K562 (cell line): ENCODE measurements at regions not wholly inside any gene's neighbourhood (a gene's known extent, or its start where the extent isn't known, plus 50 kb on each side); places are given as distances from the start of the nearest gene placed in this dataset.

Source experiments
- ATAC-seq: fragments of 200-7000 bp; cut with Tn5 transposase; 3 replicates; pipeline ENCODE4 v1.9.1; 2020; ENCODE audit warnings: moderate library complexity
- BruUV-seq: library from RNA; stranded (reverse); fragments of 400-500 nt; replicated peaks from 2 replicates; lab custom pipeline; 2021; lab: Mats Ljungman, UMichigan
- CTCF ChIA-PET: fragments of 300-600 bp; formaldehyde crosslinking; extraction: SDS; loops from one replicate; lab custom pipeline; 2021; ENCODE audit warnings: low intra/inter-chr PET ratio; lab: Yijun Ruan, JAX
- POLR2A ChIA-PET: fragments of 300-600, 350-650 bp; sonication (Branson Sonifier 250); formaldehyde crosslinking; extraction: SDS; loops from one replicate; lab custom pipeline; 2021; ENCODE audit warnings: antibody characterized with exemption, inconsistent platforms; lab: Yijun Ruan, JAX
- DNase-seq, 4 experiments: peaks; one replicate each; pipeline versions ENCODE4 v3.0.0 to v3.0.0-alpha.2; 2011 to 2018; ENCODE audit warnings: low spot score in 3 of 4, mixed read lengths in 3 of 4; ENCODE audit errors: extremely low read depth in 1 of 4
- FAIRE-seq: peaks from 2 replicates; lab custom pipeline; 2011; peaks lifted over from hg19 to GRCh38; lab: Jason Lieb, UNC
- H2AFZ ChIP-seq: 2 replicates; pipeline ENCODE4 v1.6.0; 2011; ENCODE audit warnings: low read depth, low read length, control low read depth, inconsistent platforms
- H3K27ac ChIP-seq: fragments of 200-600 bp; 3 replicates; pipeline ENCODE4 v1.8.0; 2011; ENCODE audit warnings: low read depth, mild to moderate bottlenecking, control low read depth, inconsistent platforms, low read length, moderate library complexity, mixed read lengths; ENCODE audit errors: extremely low read depth
- H3K27me3 ChIP-seq, 2 experiments: fragments of 300-600 bp in 1 of 2; 2 replicates in 1 of 2; 3 replicates in 1 of 2; pipeline versions ENCODE4 v1.6.0 to v1.8.0; 2011; ENCODE audit warnings: inconsistent platforms in 2 of 2, low read length in 2 of 2, mild to moderate bottlenecking in 1 of 2, mixed read lengths in 1 of 2, moderate library complexity in 1 of 2; ENCODE audit not compliant: control insufficient read depth in 2 of 2, insufficient read depth in 2 of 2
- H3K36me3 ChIP-seq: fragments of 300-600 bp; 3 replicates; pipeline ENCODE4 v1.8.0; 2011; ENCODE audit warnings: mild to moderate bottlenecking, low read length, inconsistent platforms; ENCODE audit not compliant: control insufficient read depth, insufficient read depth
- H3K4me1 ChIP-seq, 2 experiments: fragments of 200-600 bp in 1 of 2; replicated peaks in 1 of 2; 2 replicates in 1 of 2; 3 replicates in 1 of 2; pipeline versions ENCODE4 v1.5.1 to v1.8.0; 2011; ENCODE audit warnings: inconsistent platforms in 2 of 2, low read length in 2 of 2, mild to moderate bottlenecking in 1 of 2, mixed read lengths in 1 of 2, moderate library complexity in 1 of 2; ENCODE audit not compliant: control insufficient read depth in 2 of 2, insufficient read depth in 2 of 2
- H3K4me2 ChIP-seq: 2 replicates; pipeline ENCODE4 v1.6.1; 2011; ENCODE audit warnings: low read length, control low read depth, inconsistent platforms, mixed read lengths; ENCODE audit not compliant: insufficient read depth
- H3K4me3 ChIP-seq: fragments of 200-600 bp; sonication (generic), shearing (Covaris generic); 2 replicates; pipeline ENCODE4 v1.5.1; 2016; ENCODE audit warnings: control low read depth, inconsistent platforms
- H3K79me2 ChIP-seq: fragments of 200-600 bp; 3 replicates; pipeline ENCODE4 v1.8.0; 2011; ENCODE audit warnings: low read length, inconsistent platforms; ENCODE audit not compliant: control insufficient read depth, insufficient read depth
- H3K9ac ChIP-seq, 2 experiments: 2 replicates each; pipeline versions ENCODE4 v1.6.0 to v1.6.1; 2011; ENCODE audit warnings: low read depth in 2 of 2, low read length in 2 of 2, control low read depth in 1 of 2, inconsistent platforms in 1 of 2, mild to moderate bottlenecking in 1 of 2, mixed read lengths in 1 of 2; ENCODE audit not compliant: insufficient read depth in 1 of 2
- H3K9me1 ChIP-seq: one replicate; pipeline ENCODE4 v1.6.0; 2011; ENCODE audit warnings: inconsistent platforms, mild to moderate bottlenecking, low read length, moderate library complexity; ENCODE audit not compliant: control insufficient read depth, insufficient read depth
- H3K9me3 ChIP-seq: replicated peaks from 2 replicates; pipeline ENCODE4 v1.5.1; 2011; ENCODE audit warnings: low read depth, low read length, inconsistent platforms; ENCODE audit not compliant: control insufficient read depth, insufficient read depth
- H4K20me1 ChIP-seq: replicated peaks from 2 replicates; pipeline ENCODE4 v1.6.1; 2011; ENCODE audit warnings: low read length, inconsistent platforms, mixed read lengths; ENCODE audit not compliant: control insufficient read depth, insufficient read depth
- GATA2 ChIP-seq: sonication (generic); formaldehyde crosslinking; IDR thresholded peaks from 2 replicates; pipeline ENCODE4 v1.4.0; 2020; ENCODE audit warnings: mild to moderate bottlenecking, missing genetic modification reagents
- HDAC2 ChIP-seq: fragments of 450-650 bp; IDR thresholded peaks from 2 replicates; pipeline ENCODE4 v1.6.1; 2016; ENCODE audit warnings: mild to moderate bottlenecking
- MCM5 ChIP-seq: fragments of 450-650 bp; IDR thresholded peaks from 2 replicates; pipeline ENCODE4 v1.6.1; 2016; ENCODE audit warnings: low read depth
- NR2C1 ChIP-seq, 2 experiments: fragments of 450-650 bp; IDR thresholded peaks; 2 replicates each; pipeline ENCODE4 v1.6.1; 2017; ENCODE audit warnings: mild to moderate bottlenecking in 2 of 2, antibody characterized with exemption in 1 of 2, inconsistent platforms in 1 of 2, missing compliant biosample characterization in 1 of 2, missing genetic modification characterization in 1 of 2
- PPARD ChIP-seq: fragments of 250-450 bp; sonication (Bioruptor Pico); IDR thresholded peaks from 2 replicates; pipeline ENCODE4 v1.8.0; 2022; ENCODE audit warnings: inconsistent platforms, mild to moderate bottlenecking, moderate library complexity
- SP1 ChIP-seq: sonication (generic); formaldehyde crosslinking; IDR thresholded peaks from 2 replicates; pipeline ENCODE4 v1.8.1; 2022; ENCODE audit warnings: mild to moderate bottlenecking, missing genetic modification reagents
- SP2 ChIP-seq: IDR thresholded peaks from 2 replicates; pipeline ENCODE4 v1.6.1; 2011; ENCODE audit warnings: mild to moderate bottlenecking, low read depth, low read length, moderate library complexity; ENCODE audit not compliant: poor library complexity, severe bottlenecking; ENCODE audit errors: extremely low read depth
- ZBTB1 ChIP-seq: sonication (generic); formaldehyde crosslinking; IDR thresholded peaks from 2 replicates; pipeline ENCODE4 v1.8.1; 2023; ENCODE audit warnings: missing genetic modification reagents, low read depth, mild to moderate bottlenecking, borderline replicate concordance
- ZKSCAN1 ChIP-seq: fragments of 150-350 bp; IDR thresholded peaks from 2 replicates; pipeline ENCODE4 v1.6.1; 2016; ENCODE audit warnings: low read depth, low read length
- ZNF121 ChIP-seq: sonication (generic); formaldehyde crosslinking; conservative IDR thresholded peaks from 2 replicates; pipeline ENCODE4 v1.8.0; 2022; ENCODE audit warnings: missing genetic modification reagents
- ZNF699 ChIP-seq: fragments of 250-450 bp; sonication (Bioruptor Pico); IDR thresholded peaks from 2 replicates; pipeline ENCODE4 v1.8.0; 2021; ENCODE audit warnings: mild to moderate bottlenecking, moderate library complexity; ENCODE audit not compliant: insufficient replicate concordance
- WGBS: fragments of 100-300 bp; shearing (Covaris generic); methylation state at CpG from one replicate; pipeline ENCODE4 v1.1.6; 2016; ENCODE audit warnings: low coverage, mixed read lengths; ENCODE audit not compliant: insufficient coverage; ENCODE audit errors: missing lambda C conversion rate; 5-methylcytosine and 5-hydroxymethylcytosine counted together
- in situ Hi-C: fragments of 300-500 bp; cut with MboI; formaldehyde crosslinking; loops from 4 replicates; pipeline ENCODE4 v1.15.0; 2018; ENCODE audit warnings: inconsistent platforms, mixed read lengths
- intact Hi-C: fragments of 100-400 bp; cut with micrococcal nuclease; formaldehyde crosslinking; loops from 2 replicates; pipeline ENCODE4 v1.14.2; 2022
- TF ChIP-seq, protein P1 (sequence below): sonication (generic); formaldehyde crosslinking; IDR thresholded peaks from 2 replicates; pipeline ENCODE4 v1.8.0; 2023; ENCODE audit warnings: mild to moderate bottlenecking, missing genetic modification reagents

DNA sequence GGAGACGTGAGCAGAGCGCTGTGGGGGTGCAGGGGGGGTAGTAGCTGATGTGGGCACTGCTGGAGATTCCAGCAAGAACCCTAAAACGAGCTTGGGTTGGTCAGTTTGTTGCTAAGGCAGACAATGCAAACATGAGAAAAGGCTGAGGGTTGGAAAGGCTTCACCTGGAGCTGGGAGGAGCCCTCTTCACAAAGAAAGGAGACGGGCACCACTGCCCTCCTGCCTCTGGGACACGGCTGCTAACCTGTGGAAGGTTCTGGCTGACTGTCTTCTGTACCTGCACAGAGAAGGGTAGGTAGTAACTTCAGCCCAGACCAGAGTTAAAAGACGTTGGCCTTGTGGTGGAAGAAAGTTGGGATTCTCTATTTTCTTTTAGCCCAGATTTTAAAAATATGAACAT lies 108.7 kb downstream of the SUCLA2 start:
- DNase-seq = no peak
- in situ Hi-C loops = no loop called here
- Histone ChIP-seq H4K20me1 (no peaks in the 10 kb centered on the region), H3K4me3 (no peak overlapping the region), H3K36me3 (no peaks in the 10 kb centered on the region), H3K9ac (no peak overlapping the region), H2AFZ (no peak overlapping the region), H3K27me3 (peaks cover 0 to 6% of the 10 kb centered on the region in 2 experiments; a peak in 1 of 5 replicates), H3K4me2 (no peak overlapping the region), H3K4me1 (no peaks in the 10 kb centered on the region), H3K79me2 (no peaks in the 10 kb centered on the region), H3K9me3 (no peaks in the 10 kb centered on the region), H3K27ac (no peak overlapping the region), H3K9me1 (no peaks in the 10 kb centered on the region)
- BruUV-seq = no TSS peak
- TF ChIP-seq, protein P1, sequence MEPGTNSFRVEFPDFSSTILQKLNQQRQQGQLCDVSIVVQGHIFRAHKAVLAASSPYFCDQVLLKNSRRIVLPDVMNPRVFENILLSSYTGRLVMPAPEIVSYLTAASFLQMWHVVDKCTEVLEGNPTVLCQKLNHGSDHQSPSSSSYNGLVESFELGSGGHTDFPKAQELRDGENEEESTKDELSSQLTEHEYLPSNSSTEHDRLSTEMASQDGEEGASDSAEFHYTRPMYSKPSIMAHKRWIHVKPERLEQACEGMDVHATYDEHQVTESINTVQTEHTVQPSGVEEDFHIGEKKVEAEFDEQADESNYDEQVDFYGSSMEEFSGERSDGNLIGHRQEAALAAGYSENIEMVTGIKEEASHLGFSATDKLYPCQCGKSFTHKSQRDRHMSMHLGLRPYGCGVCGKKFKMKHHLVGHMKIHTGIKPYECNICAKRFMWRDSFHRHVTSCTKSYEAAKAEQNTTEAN (CRISPR knock-in tag) = no peak
- TF ChIP-seq NR2C1 (IDR thresholded peaks at IDR 0.05) (no peak), NR2C1 (tag; IDR thresholded peaks at IDR 0.05) (no peak), ZBTB1 (CRISPR knock-in tag) (no peak), ZKSCAN1 (no peak), MCM5 (no peak), SP1 (CRISPR knock-in tag) (no peak), SP2 (no peak), ZNF121 (no peak), GATA2 (CRISPR knock-in tag) (no peak), PPARD (CRISPR knock-in tag) (no peak), ZNF699 (CRISPR knock-in tag) (no peak), HDAC2 (no peak)
- intact Hi-C loops = no loop called here
- no peak for FAIRE-seq
- ChIA-PET POLR2A (no interaction called here), CTCF (no interaction called here)
- ATAC-seq = no peak
- 0% methylated on average over 6 of the region's 6 CpGs for WGBS
